Mesothelial cell of epicardium (in vitro differentiated cells): ENCODE measurements at regions not wholly inside any gene's neighbourhood (a gene's known extent, or its start where the extent isn't known, plus 50 kb on each side); places are given as distances from the start of the nearest gene placed in this dataset.

Experiments used
- DNase-seq, 2 experiments: peaks; one replicate each; pipeline ENCODE4 v3.0.0; 2021; ENCODE audit warnings: low spot score in 2 of 2; ENCODE audit not compliant: unreplicated experiment in 2 of 2
- H3K27ac Mint-ChIP-seq: 2 replicates; pipeline ENCODE4 v1.8.0; 2021; ENCODE audit warnings: mixed read lengths
- H3K27me3 Mint-ChIP-seq: 2 replicates; pipeline ENCODE4 v1.8.0; 2021; ENCODE audit warnings: low read depth, mixed read lengths
- H3K36me3 Mint-ChIP-seq: 2 replicates; pipeline ENCODE4 v1.8.0; 2021; ENCODE audit warnings: mixed read lengths
- H3K4me1 Mint-ChIP-seq: 2 replicates; pipeline ENCODE4 v1.8.0; 2021; ENCODE audit warnings: mixed read lengths
- H3K4me3 Mint-ChIP-seq: 2 replicates; pipeline ENCODE4 v1.8.0; 2021; ENCODE audit warnings: mild to moderate bottlenecking, moderate library complexity, mixed read lengths
- H3K9me3 Mint-ChIP-seq: 2 replicates; pipeline ENCODE4 v1.8.0; 2021; ENCODE audit warnings: mixed read lengths
- TF ChIP-seq, protein P1 (sequence below): fragments of 200-600 bp; sonication (generic); IDR thresholded peaks from one replicate; pipeline ENCODE4 v1.5.0; 2021; ENCODE audit warnings: antibody characterized with exemption; ENCODE audit not compliant: unreplicated experiment

DNA sequence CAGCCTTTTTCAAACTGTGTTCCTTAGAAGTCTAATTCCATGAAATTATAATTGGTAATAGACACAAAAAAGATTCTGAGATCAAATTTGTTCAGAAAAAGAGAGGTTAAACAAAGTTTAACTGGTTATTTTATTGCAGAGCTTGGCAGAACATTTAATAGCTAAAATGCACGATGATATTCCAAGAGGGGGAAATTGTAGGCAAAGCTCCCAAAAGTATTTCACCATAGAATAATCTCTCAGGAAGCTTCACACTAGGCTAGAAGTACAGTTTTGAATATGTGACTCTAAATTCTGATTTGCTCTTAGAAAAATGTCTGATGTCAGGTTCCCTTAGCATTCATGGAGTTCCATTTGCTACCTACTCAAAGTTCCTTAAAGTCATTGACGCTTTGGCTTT is 292.4 kb upstream of the SETBP1 start:
- peaks cover 3% of the 10 kb centered on the region for H3K9me3 Mint-ChIP-seq
- H3K27me3 Mint-ChIP-seq = no peaks in the 10 kb centered on the region
- H3K4me3 Mint-ChIP-seq = no peak overlapping the region
- H3K36me3 Mint-ChIP-seq = no peaks in the 10 kb centered on the region
- TF ChIP-seq, protein P1, sequence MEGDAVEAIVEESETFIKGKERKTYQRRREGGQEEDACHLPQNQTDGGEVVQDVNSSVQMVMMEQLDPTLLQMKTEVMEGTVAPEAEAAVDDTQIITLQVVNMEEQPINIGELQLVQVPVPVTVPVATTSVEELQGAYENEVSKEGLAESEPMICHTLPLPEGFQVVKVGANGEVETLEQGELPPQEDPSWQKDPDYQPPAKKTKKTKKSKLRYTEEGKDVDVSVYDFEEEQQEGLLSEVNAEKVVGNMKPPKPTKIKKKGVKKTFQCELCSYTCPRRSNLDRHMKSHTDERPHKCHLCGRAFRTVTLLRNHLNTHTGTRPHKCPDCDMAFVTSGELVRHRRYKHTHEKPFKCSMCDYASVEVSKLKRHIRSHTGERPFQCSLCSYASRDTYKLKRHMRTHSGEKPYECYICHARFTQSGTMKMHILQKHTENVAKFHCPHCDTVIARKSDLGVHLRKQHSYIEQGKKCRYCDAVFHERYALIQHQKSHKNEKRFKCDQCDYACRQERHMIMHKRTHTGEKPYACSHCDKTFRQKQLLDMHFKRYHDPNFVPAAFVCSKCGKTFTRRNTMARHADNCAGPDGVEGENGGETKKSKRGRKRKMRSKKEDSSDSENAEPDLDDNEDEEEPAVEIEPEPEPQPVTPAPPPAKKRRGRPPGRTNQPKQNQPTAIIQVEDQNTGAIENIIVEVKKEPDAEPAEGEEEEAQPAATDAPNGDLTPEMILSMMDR = no peak
- no peak overlapping the region for H3K27ac Mint-ChIP-seq
- DNase-seq = no peak
- peaks cover 26% of the 10 kb centered on the region for H3K4me1 Mint-ChIP-seq

DNA sequence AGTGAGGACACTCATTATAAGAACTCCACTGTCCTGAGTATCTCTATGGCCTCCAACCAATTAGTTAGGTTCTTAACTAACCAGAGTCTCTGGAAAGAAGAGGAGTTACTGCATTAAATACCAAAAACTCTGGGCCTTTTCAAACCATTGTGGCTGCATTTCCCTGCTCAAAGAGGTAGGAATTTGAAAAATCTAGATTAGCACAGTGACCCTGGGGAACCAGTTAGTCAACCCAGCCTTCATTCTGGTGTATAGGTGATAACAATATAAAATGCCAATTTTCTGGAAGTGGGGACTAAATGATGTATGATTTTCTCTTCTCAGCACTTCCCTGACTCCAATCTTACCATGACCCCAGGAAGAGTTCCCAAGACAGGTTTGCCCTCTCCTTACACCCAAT is 287.8 kb upstream of the SETBP1 start:
- Mint-ChIP-seq H3K27me3 (no peaks in the 10 kb centered on the region), H3K9me3 (no peaks in the 10 kb centered on the region), H3K4me1 (peaks cover 36% of the 10 kb centered on the region), H3K4me3 (no peak overlapping the region), H3K36me3 (no peaks in the 10 kb centered on the region), H3K27ac (peak overlapping the region; percentile 77)
- TF ChIP-seq, protein P1 = no peak
- no peak for DNase-seq

DNA sequence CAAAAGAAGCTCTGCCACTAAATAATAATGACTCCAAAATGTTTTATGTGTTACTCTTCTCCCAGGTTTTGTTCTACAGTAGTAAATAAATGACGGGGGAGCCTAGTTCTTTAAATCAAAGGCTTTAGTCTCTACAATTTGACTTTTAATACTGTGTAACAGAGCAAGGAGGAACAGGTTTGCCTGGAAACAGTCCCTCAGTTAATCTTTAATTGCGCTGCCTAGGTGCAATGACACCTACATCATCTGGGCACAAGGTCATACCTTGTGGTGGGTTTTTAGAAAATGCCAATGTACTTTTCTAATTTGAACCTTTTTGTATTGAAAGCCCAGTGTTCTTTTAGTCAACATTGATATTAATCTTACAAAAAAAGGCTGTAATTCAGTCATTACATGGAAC is 287.3 kb upstream of the SETBP1 start:
- Mint-ChIP-seq H3K27me3 (no peaks in the 10 kb centered on the region), H3K36me3 (no peaks in the 10 kb centered on the region), H3K4me1 (peaks cover 36% of the 10 kb centered on the region), H3K27ac (peak overlapping the region; percentile 77), H3K4me3 (no peak overlapping the region), H3K9me3 (no peaks in the 10 kb centered on the region)
- no peak for DNase-seq
- TF ChIP-seq, protein P1 = no peak

DNA sequence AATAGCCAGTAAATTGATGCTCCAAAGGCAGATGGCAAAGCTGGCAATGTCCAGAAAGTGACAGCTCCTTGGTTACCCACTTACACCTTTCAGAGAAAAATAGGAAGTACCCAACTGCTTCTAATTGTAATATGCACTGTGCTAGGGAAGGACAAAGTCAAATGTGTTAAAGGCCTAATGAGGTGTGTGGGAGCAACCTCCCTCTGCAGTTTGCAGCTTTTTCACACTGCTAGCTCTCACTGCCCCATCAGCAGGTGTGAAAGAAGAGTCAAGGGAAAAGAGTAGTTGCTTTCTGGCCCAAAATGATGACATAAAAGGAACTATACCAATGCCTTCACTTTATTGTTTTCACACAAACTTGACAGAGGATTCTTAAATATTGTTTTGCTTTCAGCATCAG is 284.1 kb upstream of the SETBP1 start:
- Mint-ChIP-seq H3K4me1 (peaks cover 35% of the 10 kb centered on the region), H3K27me3 (no peaks in the 10 kb centered on the region), H3K27ac (no peak overlapping the region), H3K36me3 (no peaks in the 10 kb centered on the region), H3K9me3 (no peaks in the 10 kb centered on the region), H3K4me3 (no peak overlapping the region)
- DNase-seq = no peak
- TF ChIP-seq, protein P1 = no peak

DNA sequence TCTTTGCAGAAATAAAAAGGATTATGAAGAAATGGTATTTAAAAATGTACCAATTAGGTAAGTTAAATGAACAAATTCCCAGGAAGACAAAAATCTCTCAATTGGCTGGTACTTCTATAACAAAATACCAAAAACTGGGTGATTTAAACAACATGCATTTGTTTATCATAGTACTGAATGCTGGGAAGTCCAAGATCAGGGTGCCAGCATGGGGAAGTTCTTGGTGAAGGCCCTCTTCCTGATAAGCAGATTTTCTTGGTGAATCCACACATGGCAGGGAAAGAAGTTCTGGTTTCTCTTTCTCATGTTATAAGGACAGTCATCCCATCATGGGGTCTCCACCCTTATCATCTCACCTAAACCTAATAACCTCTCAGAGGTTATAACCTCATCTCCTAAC is 271.6 kb upstream of the SETBP1 start:
- TF ChIP-seq, protein P1 = no peak
- Mint-ChIP-seq H3K36me3 (peaks cover 7% of the 10 kb centered on the region), H3K9me3 (peaks cover 39% of the 10 kb centered on the region), H3K4me1 (peaks cover 14% of the 10 kb centered on the region), H3K4me3 (no peak overlapping the region), H3K27me3 (no peaks in the 10 kb centered on the region), H3K27ac (no peak overlapping the region)
- no peak for DNase-seq

DNA sequence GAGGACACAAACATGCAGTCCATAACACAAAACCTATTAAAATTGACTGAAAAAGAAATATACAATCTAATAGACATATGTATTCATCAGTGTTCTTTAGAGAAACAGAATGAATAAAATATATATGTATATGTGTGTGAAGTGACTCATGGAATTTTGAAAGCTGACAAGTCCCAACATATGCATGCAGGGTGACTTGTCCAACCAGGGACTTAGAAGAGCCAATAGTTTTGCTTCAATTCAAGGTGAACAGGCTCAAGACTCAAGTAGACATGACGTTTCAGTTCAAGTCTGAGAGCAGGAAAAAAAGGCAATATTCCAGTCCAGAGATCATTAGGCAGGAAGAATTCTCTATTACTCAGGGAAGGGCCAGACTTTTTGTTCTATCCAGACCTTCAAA is 271.2 kb upstream of the SETBP1 start:
- DNase-seq = no peak
- Mint-ChIP-seq H3K27ac (no peak overlapping the region), H3K4me3 (no peak overlapping the region), H3K4me1 (peaks cover 14% of the 10 kb centered on the region), H3K36me3 (peaks cover 7% of the 10 kb centered on the region), H3K9me3 (peaks cover 43% of the 10 kb centered on the region), H3K27me3 (no peaks in the 10 kb centered on the region)
- TF ChIP-seq, protein P1 = no peak
